Calu3 (cell line): ENCODE measurements at regions not wholly inside any gene's neighbourhood (a gene's known extent, or its start where the extent isn't known, plus 50 kb on each side); places are given as distances from the start of the nearest gene placed in this dataset.
"Not testable (repeated sequence)": the region's sequence is repeated elsewhere in the genome, so short reads cannot be mapped to it uniquely, and the experiment has no call there.

Experiments
- BruUV-seq: library from RNA; stranded (reverse); fragments of 400-500 nt; replicated peaks from 2 replicates; lab custom pipeline; 2021; lab: Mats Ljungman, UMichigan
- CTCF ChIA-PET: fragments of 300-600 bp; sonication (Branson Sonifier 250); formaldehyde crosslinking; loops from one replicate; lab custom pipeline; 2022; ENCODE audit warnings: antibody characterized with exemption; lab: Charles Lee
- DNase-seq: peaks from one replicate; pipeline ENCODE4 v3.0.0; 2022
- H3K27ac Mint-ChIP-seq: one replicate; pipeline ENCODE4 v1.8.0; 2022; ENCODE audit warnings: mixed read lengths; ENCODE audit not compliant: unreplicated experiment
- H3K27me3 Mint-ChIP-seq: one replicate; pipeline ENCODE4 v1.8.0; 2022; ENCODE audit warnings: mixed read lengths; ENCODE audit not compliant: unreplicated experiment
- H3K36me3 Mint-ChIP-seq: one replicate; pipeline ENCODE4 v1.8.0; 2022; ENCODE audit warnings: mild to moderate bottlenecking, moderate library complexity, mixed read lengths; ENCODE audit not compliant: insufficient read depth, unreplicated experiment
- H3K4me1 Mint-ChIP-seq: one replicate; pipeline ENCODE4 v1.8.0; 2022; ENCODE audit warnings: mild to moderate bottlenecking, low read depth, mixed read lengths; ENCODE audit not compliant: unreplicated experiment
- H3K4me3 Mint-ChIP-seq: one replicate; pipeline ENCODE4 v1.8.0; 2022; ENCODE audit warnings: mild to moderate bottlenecking, low read depth, moderate library complexity, mixed read lengths; ENCODE audit not compliant: unreplicated experiment
- H3K9me3 Mint-ChIP-seq: one replicate; pipeline ENCODE4 v1.8.0; 2022; ENCODE audit warnings: low read depth, mixed read lengths; ENCODE audit not compliant: unreplicated experiment
- CTCF ChIP-seq: fragments of 200-600 bp; IDR thresholded peaks from one replicate; pipeline ENCODE4 v1.8.0; 2022; ENCODE audit warnings: antibody characterized with exemption; ENCODE audit not compliant: unreplicated experiment
- intact Hi-C: fragments of 100-400 bp; cut with micrococcal nuclease; formaldehyde crosslinking; loops from one replicate; pipeline ENCODE4 v1.10.0; 2022; ENCODE audit not compliant: unreplicated experiment

- no peak for DNase-seq
- H3K27me3 Mint-ChIP-seq, result peaks cover 85% of the 10 kb centered on the region
- no peaks in the 10 kb centered on the region for H3K9me3 Mint-ChIP-seq
- H3K4me1 Mint-ChIP-seq, result no peaks in the 10 kb centered on the region
- CTCF ChIA-PET, result no interaction called here
- intact Hi-C loops, result no loop called here
- no peak overlapping the region for H3K4me3 Mint-ChIP-seq
- no peak for TF ChIP-seq CTCF
- BruUV-seq, result no TSS peak
- no peaks in the 10 kb centered on the region for H3K36me3 Mint-ChIP-seq
- H3K27ac Mint-ChIP-seq, result no peak overlapping the region
These were observed 62.4 kb downstream of the CRYBB2 start for GRCh38 chr22:25281675-25282345.

- intact Hi-C loops, result no loop called here
- H3K27me3 Mint-ChIP-seq, result peaks cover 80% of the 10 kb centered on the region
- CTCF ChIA-PET, result no interaction called here
- H3K4me1 Mint-ChIP-seq, result no peaks in the 10 kb centered on the region
- no peaks in the 10 kb centered on the region for H3K36me3 Mint-ChIP-seq
- no peak for DNase-seq
- no peak for TF ChIP-seq CTCF
- BruUV-seq, result no TSS peak
- no peak overlapping the region for H3K4me3 Mint-ChIP-seq
- H3K9me3 Mint-ChIP-seq, result no peaks in the 10 kb centered on the region
- no peak overlapping the region for H3K27ac Mint-ChIP-seq
These were observed 62.9 kb downstream of the CRYBB2 start for GRCh38 chr22:25282346-25282670.

DNA sequence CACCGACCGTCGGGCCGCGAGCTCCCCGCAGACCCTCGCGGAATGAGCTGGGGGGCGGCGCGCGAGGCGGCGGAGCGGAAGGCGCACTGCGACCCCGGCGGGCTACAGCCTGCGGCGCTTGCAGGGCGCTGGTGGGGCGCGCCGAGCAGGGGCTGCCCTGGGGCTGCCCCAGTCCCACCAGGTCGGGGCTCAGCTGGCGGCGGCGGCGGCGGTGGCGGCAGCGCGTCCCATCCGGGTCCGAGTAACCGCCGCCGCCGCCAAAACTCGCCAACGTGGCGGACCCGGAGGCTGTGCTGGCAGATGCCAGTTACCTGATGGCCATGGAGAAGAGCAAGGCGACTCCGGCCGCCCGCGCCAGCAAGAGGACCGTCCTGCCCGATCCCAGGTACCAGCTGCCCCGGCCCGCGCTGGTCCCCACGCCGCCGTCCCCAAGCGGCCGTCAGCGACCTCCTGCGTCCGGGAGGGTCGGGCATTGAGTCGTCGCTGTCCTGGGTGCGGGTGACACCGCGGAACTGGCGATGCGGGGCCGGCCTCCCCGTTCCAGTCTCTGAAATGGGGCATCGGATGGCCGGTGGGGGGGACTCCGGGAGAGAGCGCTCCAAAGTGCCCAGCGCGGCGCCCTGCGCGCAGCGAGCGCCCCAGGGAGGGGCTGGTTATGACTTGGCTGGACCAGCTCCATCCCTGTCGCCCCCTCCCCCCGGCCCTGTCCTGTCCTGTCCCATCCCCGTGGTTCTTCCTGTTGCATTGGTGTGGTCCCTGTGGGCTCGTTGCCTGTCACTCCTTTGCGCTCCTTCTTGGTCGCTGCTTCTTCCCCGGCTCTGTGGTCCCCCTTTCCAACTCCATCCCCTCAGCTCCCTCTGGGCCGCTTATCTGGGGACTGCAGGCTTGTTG lies 63.5 kb downstream of the CRYBB2 start:
- Mint-ChIP-seq H3K4me1 (no peaks in the 10 kb centered on the region), H3K27ac (no peak overlapping the region), H3K9me3 (no peaks in the 10 kb centered on the region), H3K4me3 (no peak overlapping the region), H3K27me3 (peaks cover 74% of the 10 kb centered on the region), H3K36me3 (no peaks in the 10 kb centered on the region)
- CTCF ChIA-PET, result no interaction called here
- no TSS peak for BruUV-seq
- intact Hi-C loops, result no loop called here
- TF ChIP-seq CTCF, result no peak
- DNase-seq, result no peak

DNA sequence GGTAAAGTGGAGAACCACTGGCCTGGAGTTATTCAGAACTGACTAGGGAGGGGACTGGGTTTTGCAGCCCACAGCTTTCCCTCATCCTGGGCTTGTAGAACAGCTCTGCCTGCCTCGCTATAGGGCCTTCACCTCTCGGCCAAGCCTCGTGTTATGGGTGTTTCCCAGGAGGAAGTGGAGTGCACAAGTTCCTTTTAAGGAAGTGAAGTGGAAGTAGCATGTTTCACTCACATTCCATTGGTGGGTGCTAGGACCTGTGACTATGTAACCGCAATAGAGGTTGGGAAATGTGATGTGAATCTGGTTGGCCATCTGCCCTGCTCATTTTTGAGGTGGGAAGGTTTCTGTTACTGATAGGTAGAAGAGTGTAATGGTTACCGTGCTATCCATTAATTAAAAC lies 69.0 kb downstream of the CRYBB2 start:
- CTCF ChIA-PET, DNase-seq, BruUV-seq, intact Hi-C loops, H3K36me3 Mint-ChIP-seq, H3K27ac Mint-ChIP-seq, H3K9me3 Mint-ChIP-seq, H3K4me1 Mint-ChIP-seq, H3K4me3 Mint-ChIP-seq: not testable (repeated sequence)
- peaks cover 30% of the 10 kb centered on the region for H3K27me3 Mint-ChIP-seq

DNA sequence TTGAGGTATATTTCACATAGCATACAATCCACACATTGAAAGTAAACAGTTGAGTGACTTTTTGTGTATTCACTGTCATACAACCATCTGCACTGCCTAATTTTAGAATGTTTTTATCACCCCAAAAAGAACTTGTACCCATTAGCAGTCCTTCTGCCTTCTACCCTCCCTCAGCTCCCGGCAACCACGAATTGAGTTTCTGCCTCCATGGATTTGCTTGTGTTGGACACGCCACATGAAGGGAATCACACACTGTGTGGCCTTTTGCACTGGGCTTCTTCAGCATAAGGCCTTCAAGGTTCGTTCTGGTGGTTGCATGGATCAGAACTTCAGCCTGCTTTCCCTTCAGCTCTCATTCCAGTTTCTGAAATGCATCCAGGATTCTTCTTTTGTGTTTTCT lies 82.5 kb downstream of the CRYBB2 start:
- CTCF ChIA-PET, H3K36me3 Mint-ChIP-seq, H3K9me3 Mint-ChIP-seq, H3K27ac Mint-ChIP-seq, DNase-seq, BruUV-seq, H3K4me1 Mint-ChIP-seq, H3K4me3 Mint-ChIP-seq: not testable (repeated sequence)
- H3K27me3 Mint-ChIP-seq, result peaks cover 83% of the 10 kb centered on the region
- intact Hi-C loops, result loop anchor here (5.0 kb wide), 1 partner anchor 305 kb away; no protein-coding TSS in a partner anchor

GRCh38 chr22:25309586-25309985 lies 90.1 kb downstream of the CRYBB2 start:
- H3K27me3 Mint-ChIP-seq, result peaks cover 58% of the 10 kb centered on the region
- DNase-seq, H3K4me3 Mint-ChIP-seq: not testable (repeated sequence)

DNA sequence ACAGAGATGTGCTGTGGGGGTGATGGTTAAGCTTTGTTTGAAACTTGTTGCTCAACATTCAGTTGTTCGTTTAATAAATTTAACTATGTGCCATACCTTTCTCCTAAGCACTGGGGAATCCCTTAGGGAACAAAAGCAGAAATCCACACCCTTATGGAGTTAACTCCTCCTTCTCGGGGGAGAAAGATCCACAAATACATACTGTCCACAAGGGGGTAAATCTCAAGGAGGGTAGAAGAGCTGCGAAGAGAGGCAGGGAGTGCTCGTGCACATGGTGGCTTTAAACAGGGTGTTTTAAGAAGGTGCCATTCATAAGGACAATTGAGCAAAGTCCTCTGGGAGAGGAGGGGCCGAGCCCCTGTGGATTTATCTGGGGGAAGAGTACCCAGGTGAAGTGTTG lies 92.5 kb downstream of the CRYBB2 start:
- CTCF ChIA-PET, DNase-seq, H3K36me3 Mint-ChIP-seq, H3K4me1 Mint-ChIP-seq, intact Hi-C loops, BruUV-seq, H3K9me3 Mint-ChIP-seq, H3K4me3 Mint-ChIP-seq, H3K27ac Mint-ChIP-seq: not testable (repeated sequence)
- H3K27me3 Mint-ChIP-seq, result peaks cover 52% of the 10 kb centered on the region

More at GRCh38 chr22:25309586-25309985, 90.1 kb downstream of the CRYBB2 start:
- BruUV-seq, H3K9me3 Mint-ChIP-seq, H3K27ac Mint-ChIP-seq, H3K36me3 Mint-ChIP-seq, H3K4me1 Mint-ChIP-seq, intact Hi-C loops: not testable (repeated sequence)
- CTCF ChIA-PET, result interaction anchor here (0.7 kb wide), 1 partner anchor 297 kb away, joined by 4 read pairs; no protein-coding TSS in a partner anchor
